ENCODE measurements at regions not wholly inside any gene's neighbourhood (a gene's known extent, or its start where the extent isn't known, plus 50 kb on each side); places are given as distances from the start of the nearest gene placed in this dataset.
"Not testable (repeated sequence)": the region's sequence is repeated elsewhere in the genome, so short reads cannot be mapped to it uniquely, and the experiment has no call there.

- no peak for DNase-seq
Observed at GRCh38 chr14:29982171-29982570, 54.5 kb upstream of the PRKD1 start.

GRCh38 chr14:29982993-29983392, 55.3 kb upstream of the PRKD1 start:
- no peak for DNase-seq

- not testable (repeated sequence) for DNase-seq
Observed at GRCh38 chr14:29990344-29990857, 62.8 kb upstream of the PRKD1 start.

- DNase-seq: no peak
Observed at GRCh38 chr14:29990993-29991392, 63.3 kb upstream of the PRKD1 start.

DNA sequence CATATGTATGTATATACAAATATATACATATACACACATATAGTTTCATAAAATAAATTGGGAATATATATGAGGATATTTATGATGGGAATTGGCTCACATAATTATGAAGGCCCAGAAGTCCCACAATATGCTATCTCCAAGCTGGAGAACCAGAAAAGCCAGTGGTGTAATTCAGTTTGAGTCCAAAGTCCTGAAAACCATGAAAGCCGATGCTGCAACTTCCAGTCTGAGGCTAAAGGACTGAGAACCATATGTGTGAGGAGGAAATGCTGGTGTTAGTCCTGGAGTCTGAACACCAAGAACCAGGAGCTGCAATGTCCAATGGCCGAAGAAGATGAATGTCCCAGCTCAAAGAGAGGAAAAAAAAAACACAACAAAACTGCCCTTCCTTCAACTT, 65.5 kb upstream of the PRKD1 start:
- no peak for DNase-seq

- no peak for DNase-seq
Observed at GRCh38 chr14:29999013-29999539, 71.4 kb upstream of the PRKD1 start.

- no peak for DNase-seq
Observed at GRCh38 chr14:30002859-30003258, 75.2 kb upstream of the PRKD1 start.

- no peak for DNase-seq
Observed at GRCh38 chr14:30005114-30005808, 77.6 kb upstream of the PRKD1 start.

GRCh38 chr14:30006695-30007094, 79.0 kb upstream of the PRKD1 start:
- no peak for DNase-seq

DNA sequence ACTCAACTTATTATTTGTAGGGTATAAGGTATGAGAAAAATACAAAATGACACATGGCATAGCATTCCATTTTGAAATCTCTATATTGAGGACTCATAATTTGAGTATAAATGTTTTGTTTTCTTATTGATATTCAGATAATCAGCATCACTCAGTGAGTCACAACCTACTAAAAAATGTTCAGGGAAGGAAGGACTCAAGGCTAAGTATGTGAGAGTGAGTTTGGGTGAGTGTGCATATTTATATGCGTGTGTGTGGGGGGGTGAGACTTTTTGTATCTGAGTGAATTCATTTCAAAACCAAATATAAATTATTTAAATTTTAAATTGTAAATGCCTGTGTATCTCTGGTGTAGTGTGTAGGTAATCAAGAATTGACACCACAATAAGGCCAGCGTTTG, 87.8 kb upstream of the PRKD1 start:
- no peak for DNase-seq

DNA sequence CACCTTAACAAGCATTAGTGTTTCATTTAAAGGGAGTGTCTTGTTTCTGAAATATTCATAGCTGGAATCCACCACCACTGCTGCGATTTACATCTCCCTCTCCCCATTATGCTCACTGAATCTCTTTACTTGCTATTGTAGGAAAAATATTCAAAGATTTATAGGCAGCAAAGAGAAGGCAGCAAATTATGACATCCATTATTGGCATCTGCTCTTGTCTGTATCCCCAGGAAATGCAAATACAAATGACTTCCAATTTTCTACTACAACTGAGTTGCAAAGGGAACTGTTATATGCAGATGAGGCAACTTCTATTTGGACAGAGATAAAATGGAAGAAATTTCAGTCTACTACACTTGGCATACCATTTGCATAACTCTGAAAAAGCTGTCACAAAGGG, 88.4 kb upstream of the PRKD1 start:
- DNase-seq: no peak

GRCh38 chr14:30017370-30017993, 89.8 kb upstream of the PRKD1 start:
- DNase-seq: no peak

DNA sequence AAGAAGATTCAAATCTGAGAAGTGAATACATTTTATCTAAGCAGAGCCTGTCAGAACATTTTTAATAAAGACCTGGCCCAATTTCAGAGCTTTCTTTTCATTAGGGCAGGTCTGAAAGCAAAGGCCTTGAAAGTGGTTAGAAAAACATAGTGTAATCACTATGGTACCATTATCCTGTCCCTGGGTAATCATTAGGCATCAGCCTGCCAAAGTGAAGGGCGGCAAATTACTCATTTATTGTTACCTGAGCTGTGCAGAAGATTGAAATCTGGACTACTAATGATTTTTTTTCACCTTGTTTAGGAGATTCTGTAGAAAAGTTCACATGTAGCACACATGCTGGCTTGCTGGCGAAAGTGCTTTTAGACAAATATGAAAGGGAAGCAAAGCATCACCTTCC, 92.6 kb upstream of the PRKD1 start:
- DNase-seq: no peak

- DNase-seq: no peak
Observed at GRCh38 chr14:30020687-30021086, 93.0 kb upstream of the PRKD1 start.

- DNase-seq: not testable (repeated sequence)
Observed at GRCh38 chr14:30023350-30023749, 95.7 kb upstream of the PRKD1 start.

DNA sequence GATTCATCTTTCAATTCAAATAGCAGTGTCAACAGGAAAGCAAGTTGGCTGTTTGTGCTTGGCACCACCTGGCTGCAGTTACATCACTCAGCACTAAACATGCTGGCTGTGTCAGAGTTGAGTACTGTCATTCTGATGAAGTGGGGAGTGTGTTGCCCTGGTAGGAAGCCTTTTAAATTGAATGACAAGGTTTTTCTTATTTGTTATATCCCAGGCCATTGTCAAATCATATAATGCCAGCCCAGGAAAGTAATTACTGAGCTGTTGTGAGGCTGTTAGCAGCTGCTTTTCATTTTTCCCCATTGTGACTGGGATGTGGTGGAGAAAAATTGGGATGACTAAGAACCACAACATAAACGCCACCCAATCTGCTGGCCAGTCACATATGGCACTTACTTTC, 106.5 kb upstream of the PRKD1 start:
- no peak for DNase-seq

- no peak for DNase-seq
Observed at GRCh38 chr14:30035361-30035760, 107.7 kb upstream of the PRKD1 start.

DNA sequence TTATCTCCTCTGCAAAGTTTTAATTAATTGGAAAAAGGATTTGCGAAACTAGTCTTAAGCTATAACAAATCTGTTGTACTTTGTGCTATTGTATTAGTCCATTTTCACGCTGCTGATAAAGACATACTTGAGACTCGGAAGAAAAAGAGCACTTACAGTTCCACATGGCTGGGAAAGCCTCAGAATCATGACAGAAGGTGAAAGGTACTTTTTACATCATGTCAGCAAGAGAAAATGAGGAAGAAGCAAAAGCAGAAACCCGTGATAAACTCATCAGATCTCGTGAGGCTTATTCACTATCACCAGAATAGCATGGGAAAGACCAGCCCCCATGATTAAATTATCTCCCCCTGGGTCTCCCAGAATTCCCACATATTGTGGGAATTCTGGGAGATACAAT, 118.1 kb upstream of the PRKD1 start:
- DNase-seq: no peak

DNA sequence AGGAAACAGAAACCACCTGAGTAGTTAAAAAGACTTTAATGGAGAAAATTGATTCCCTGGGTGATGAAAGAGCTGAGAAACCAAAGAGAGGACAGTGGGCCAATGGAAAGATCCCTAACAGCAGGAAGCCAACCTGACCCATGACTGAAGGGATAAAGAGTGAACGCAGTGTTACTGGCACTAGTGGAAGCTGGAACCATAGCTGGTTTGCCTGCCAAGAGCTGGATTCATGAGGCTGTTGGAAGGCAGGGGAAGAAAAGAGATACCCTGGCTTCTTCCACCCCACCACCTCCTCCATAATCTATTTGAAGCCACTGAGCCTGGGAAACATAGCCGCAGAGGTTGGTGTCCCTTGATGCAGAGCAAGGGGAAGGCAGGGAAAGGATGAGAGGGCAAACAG, 125.5 kb upstream of the PRKD1 start:
- no peak for DNase-seq

DNA sequence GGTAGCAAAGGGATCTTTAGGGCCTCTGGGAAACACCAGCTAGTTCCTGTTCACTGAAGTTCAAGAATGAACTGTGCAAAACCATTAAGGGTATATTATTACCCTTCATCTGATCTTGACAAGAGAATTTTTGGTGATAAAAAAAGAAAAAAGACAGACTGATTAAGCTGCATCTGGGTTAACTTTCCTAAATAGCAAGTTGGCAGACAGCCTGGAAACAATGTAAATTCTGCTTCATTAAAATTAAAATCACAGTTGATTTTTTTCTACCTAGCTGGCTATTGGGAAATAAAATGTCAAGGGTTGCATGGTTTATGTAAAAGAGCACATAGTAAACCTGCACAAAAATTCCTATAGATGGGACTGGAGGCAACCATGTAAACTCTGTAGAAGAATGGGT, 126.6 kb upstream of the PRKD1 start:
- DNase-seq: no peak

- DNase-seq: no peak
Observed at GRCh38 chr14:30058401-30058800, 130.8 kb upstream of the PRKD1 start.

DNA sequence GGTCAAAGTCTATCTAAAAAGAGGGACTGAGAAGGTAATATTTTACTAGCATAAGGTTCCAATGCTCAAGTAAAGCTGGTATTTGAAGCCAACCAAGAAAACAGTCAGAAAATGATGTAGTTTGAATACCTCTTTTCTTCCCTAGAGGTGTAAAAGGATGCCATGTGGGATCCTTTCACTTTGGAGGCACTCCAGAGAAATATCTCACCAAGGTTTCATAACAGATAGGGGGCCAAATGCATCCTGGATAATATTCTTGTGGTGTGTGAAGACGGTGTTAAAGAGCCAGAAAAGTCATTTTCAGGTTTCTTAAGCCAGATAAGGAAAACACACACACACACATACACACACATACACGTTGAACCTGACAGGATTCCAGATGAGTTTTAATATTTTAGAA, 136.1 kb upstream of the PRKD1 start:
- DNase-seq: no peak

DNA sequence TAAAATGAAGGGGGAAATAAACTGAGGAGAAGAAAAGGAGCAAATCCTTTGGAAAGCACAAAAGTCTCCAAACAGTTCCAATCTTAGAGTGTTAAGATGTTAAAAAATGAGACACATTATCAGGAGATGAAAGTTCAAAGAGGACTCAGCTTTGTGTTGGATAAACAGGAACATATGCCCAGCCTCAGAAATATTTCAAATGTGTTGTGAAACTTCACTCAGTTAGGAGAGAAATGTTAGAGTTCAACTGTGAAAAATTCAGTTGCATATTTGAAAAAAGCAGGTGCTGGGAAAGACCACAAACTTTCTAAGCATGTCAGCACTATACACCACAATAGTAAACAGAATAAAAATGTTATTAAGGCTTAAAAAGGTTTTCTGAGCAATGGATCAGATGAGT, 136.8 kb upstream of the PRKD1 start:
- no peak for DNase-seq

- no peak for DNase-seq
Observed at GRCh38 chr14:30069536-30069935, 141.9 kb upstream of the PRKD1 start.

DNA sequence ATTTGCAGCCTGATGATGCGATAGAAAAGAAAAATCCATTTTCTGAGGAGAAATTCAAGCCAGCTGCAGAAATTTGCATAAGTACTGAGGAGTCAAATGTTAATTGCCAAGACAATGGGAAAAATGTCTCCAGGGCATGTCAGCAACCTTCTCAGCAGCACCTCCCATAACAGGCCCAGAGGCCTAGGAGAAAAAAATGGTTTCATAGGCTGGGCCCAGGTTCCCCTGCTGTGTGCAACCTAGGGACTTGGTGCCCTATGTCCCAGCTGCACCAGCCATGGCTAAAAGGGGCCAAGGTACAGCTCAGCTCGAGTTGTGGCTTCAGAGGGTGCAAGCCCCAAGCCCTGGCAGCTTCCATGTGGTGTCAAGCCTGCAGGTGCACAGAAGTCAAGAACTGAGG, 144.8 kb upstream of the PRKD1 start:
- DNase-seq: not testable (repeated sequence)
